HCT116 (cell line): ENCODE measurements at regions not wholly inside any gene's neighbourhood (a gene's known extent, or its start where the extent isn't known, plus 50 kb on each side); places are given as distances from the start of the nearest gene placed in this dataset.

Experiments
- ATAC-seq: fragments of 200-7000 bp; cut with Tn5 transposase; 2 replicates; pipeline ENCODE4 v1.9.1; 2020; ENCODE audit warnings: mild to moderate bottlenecking, moderate library complexity
- BruUV-seq: library from RNA; stranded (reverse); fragments of 400-500 nt; replicated peaks from 2 replicates; lab custom pipeline; 2021; lab: Mats Ljungman, UMichigan
- CTCF ChIA-PET: fragments of 300-600 bp; sonication (Branson Sonifier 250); formaldehyde crosslinking; loops from one replicate; lab custom pipeline; 2021; ENCODE audit warnings: antibody characterized with exemption; lab: Charles Lee
- POLR2A ChIA-PET: fragments of 300-600, 350-600 bp; sonication (Branson Sonifier 250); formaldehyde crosslinking; loops from one replicate; lab custom pipeline; 2021; ENCODE audit warnings: antibody characterized with exemption; lab: Charles Lee
- RAD21 ChIA-PET, 2 experiments: fragments of 300-600 bp; sonication (Branson Sonifier 250); formaldehyde crosslinking; loops; one replicate each; lab custom pipeline; 2023; ENCODE audit warnings: low total read pairs in 2 of 2; ENCODE audit not compliant: uncharacterized antibody in 2 of 2, unreplicated experiment in 2 of 2, low non-redundant PET in 1 of 2; lab: Charles Lee
- DNase-seq: peaks from one replicate; pipeline ENCODE4 v3.0.0-alpha.2; 2010; ENCODE audit warnings: low read depth, low spot score
- H2AFZ ChIP-seq: fragments of 200-600 bp; shearing (Covaris generic), sonication (generic); 2 replicates; pipeline ENCODE4 v1.6.1; 2017; ENCODE audit warnings: low read depth, mixed run types, mixed read lengths, antibody characterized with exemption, low read length; ENCODE audit not compliant: poor library complexity, severe bottlenecking
- H3K27ac ChIP-seq: 2 replicates; pipeline ENCODE4 v1.5.1; 2012; ENCODE audit warnings: low read depth, low read length
- H3K27me3 ChIP-seq: fragments of 200-600 bp; sonication (generic); 2 replicates; pipeline ENCODE4 v1.6.1; 2016; ENCODE audit warnings: mixed run types, low read length, mixed read lengths; ENCODE audit not compliant: insufficient read depth
- H3K36me3 ChIP-seq, 2 experiments: fragments of 200-500 bp in 1 of 2; fragments of 200-600 bp in 1 of 2; sonication (Bioruptor generic) in 1 of 2; sonication (generic) in 1 of 2; 2 replicates each; pipeline versions ENCODE4 v1.5.1 to v1.6.1; 2014 to 2016; ENCODE audit warnings: low read length in 2 of 2, inconsistent platforms in 1 of 2, mixed read lengths in 1 of 2, mixed run types in 1 of 2; ENCODE audit not compliant: insufficient read depth in 2 of 2, control insufficient read depth in 1 of 2
- H3K4me1 ChIP-seq, 2 experiments: fragments of 200-600 bp in 1 of 2; sonication (generic) in 1 of 2; 2 replicates each; pipeline versions ENCODE4 v1.5.1 to v1.6.1; 2012 to 2017; ENCODE audit warnings: low read length in 2 of 2, inconsistent platforms in 1 of 2, mild to moderate bottlenecking in 1 of 2, mixed read lengths in 1 of 2, mixed run types in 1 of 2, moderate library complexity in 1 of 2; ENCODE audit not compliant: insufficient read depth in 2 of 2, control insufficient read depth in 1 of 2
- H3K4me2 ChIP-seq: fragments of 200-600 bp; sonication (generic); 2 replicates; pipeline ENCODE4 v1.6.1; 2017; ENCODE audit warnings: mixed run types, low read length, mixed read lengths
- H3K4me3 ChIP-seq, 2 experiments: fragments of 200-600 bp in 1 of 2; sonication (generic) in 1 of 2; replicated peaks in 1 of 2; 2 replicates each; pipeline ENCODE4 v1.5.1; 2011 to 2016; ENCODE audit warnings: low read length in 2 of 2, control low read depth in 1 of 2, low read depth in 1 of 2, mild to moderate bottlenecking in 1 of 2, mixed read lengths in 1 of 2, mixed run types in 1 of 2
- H3K79me2 ChIP-seq: fragments of 200-600 bp; sonication (generic); 2 replicates; pipeline ENCODE4 v1.6.1; 2017; ENCODE audit warnings: mild to moderate bottlenecking, mixed run types, low read length, moderate library complexity, mixed read lengths; ENCODE audit not compliant: insufficient read depth
- H3K9ac ChIP-seq: fragments of 200-600 bp; sonication (generic); 2 replicates; pipeline ENCODE4 v1.6.1; 2016; ENCODE audit warnings: low read length, mixed read lengths
- H3K9me2 ChIP-seq: fragments of 200-600 bp; sonication (generic), shearing (Covaris generic); 2 replicates; pipeline ENCODE4 v1.6.1; 2017; ENCODE audit warnings: mixed run types, mild to moderate bottlenecking, moderate library complexity; ENCODE audit not compliant: insufficient read depth
- H3K9me3 ChIP-seq, 2 experiments: fragments of 200-500 bp in 1 of 2; fragments of 200-600 bp in 1 of 2; sonication (Bioruptor generic) in 1 of 2; sonication (generic) in 1 of 2; 2 replicates each; pipeline ENCODE4 v1.6.1; 2014 to 2017; ENCODE audit warnings: low read length in 2 of 2, mixed read lengths in 2 of 2, inconsistent platforms in 1 of 2, low read depth in 1 of 2, mild to moderate bottlenecking in 1 of 2, mixed run types in 1 of 2, moderate library complexity in 1 of 2; ENCODE audit not compliant: control insufficient read depth in 1 of 2, insufficient read depth in 1 of 2
- H4K20me1 ChIP-seq: fragments of 200-600 bp; sonication (generic), shearing (Covaris generic); 2 replicates; pipeline ENCODE4 v1.6.1; 2017; ENCODE audit warnings: mixed run types, mild to moderate bottlenecking, moderate library complexity; ENCODE audit not compliant: insufficient read depth
- ATF3 ChIP-seq: IDR thresholded peaks from 2 replicates; pipeline ENCODE4 v1.6.1; 2012
- CTCF ChIP-seq, 3 experiments: fragments of 200-600 bp in 1 of 3; sonication (generic) in 1 of 3; IDR thresholded peaks in 2 of 3; conservative IDR thresholded peaks in 1 of 3; 2 replicates each; pipeline ENCODE4 v1.5.1; 2012 to 2017; ENCODE audit warnings: low read depth in 2 of 3, low read length in 2 of 3, antibody characterized with exemption in 1 of 3, borderline replicate concordance in 1 of 3, control low read depth in 1 of 3, mild to moderate bottlenecking in 1 of 3, mixed read lengths in 1 of 3, mixed run types in 1 of 3, moderate library complexity in 1 of 3; ENCODE audit not compliant: insufficient read depth in 1 of 3
- EZH2phosphoT487 ChIP-seq: fragments of 200-600 bp; IDR thresholded peaks from 2 replicates; pipeline ENCODE4 v1.6.1; 2018; ENCODE audit warnings: antibody characterized with exemption, borderline replicate concordance
- FOSL1 ChIP-seq: IDR thresholded peaks from 2 replicates; pipeline ENCODE4 v1.6.1; 2012; ENCODE audit warnings: low read depth
- POLR2A ChIP-seq: IDR thresholded peaks from 2 replicates; pipeline ENCODE4 v1.7.0; 2011; ENCODE audit warnings: borderline replicate concordance; ENCODE audit not compliant: insufficient read depth, insufficient read length; ENCODE audit errors: extremely low read depth
- SP1 ChIP-seq: IDR thresholded peaks from 2 replicates; pipeline ENCODE4 v1.6.1; 2012; ENCODE audit warnings: low read depth
- SRF ChIP-seq: IDR thresholded peaks from 2 replicates; pipeline ENCODE4 v1.6.1; 2012; ENCODE audit warnings: low read depth
- ZBTB33 ChIP-seq: IDR thresholded peaks from 2 replicates; pipeline ENCODE4 v1.6.1; 2011; ENCODE audit warnings: mild to moderate bottlenecking, low read length, moderate library complexity; ENCODE audit not compliant: insufficient replicate concordance; ENCODE audit errors: extremely low read depth
- ZFX ChIP-seq: fragments of 450-650 bp; IDR thresholded peaks from 2 replicates; pipeline ENCODE4 v1.6.1; 2017
- ZNF274 ChIP-seq: fragments of 200-500 bp; sonication (Bioruptor generic); IDR thresholded peaks from 2 replicates; pipeline ENCODE4 v1.6.1; 2014; ENCODE audit warnings: mild to moderate bottlenecking, low read depth, low read length, inconsistent platforms
- intact Hi-C: fragments of 100-400 bp; cut with micrococcal nuclease; formaldehyde crosslinking; loops from 2 replicates; pipeline ENCODE4 v1.10.0; 2022
- TF ChIP-seq, protein P1 (sequence below): IDR thresholded peaks from 2 replicates; pipeline ENCODE4 v1.6.1; 2012
- TF ChIP-seq, protein P2 (sequence below): IDR thresholded peaks from 2 replicates; pipeline ENCODE4 v1.6.1; 2012; ENCODE audit warnings: low read depth

GRCh38 chr3:963755-964154 is 129.1 kb upstream of the CNTN6 start:
- no peaks in the 10 kb centered on the region for H3K79me2 ChIP-seq
- no peak overlapping the region for H3K4me2 ChIP-seq
- H3K9ac ChIP-seq = no peak overlapping the region
- no peak overlapping the region for H3K27ac ChIP-seq
- RAD21 ChIA-PET = no interaction called here
- H3K27me3 ChIP-seq = no peaks in the 10 kb centered on the region
- CTCF ChIA-PET = no interaction called here
- DNase-seq = no peak
- POLR2A ChIA-PET = no interaction called here
- H3K9me3 ChIP-seq = peaks cover 5 to 16% of the 10 kb centered on the region in 2 experiments; a peak in 3 of 4 replicates
- H4K20me1 ChIP-seq = no peaks in the 10 kb centered on the region
- H2AFZ ChIP-seq = no peak overlapping the region
- H3K4me1 ChIP-seq = no peaks in the 10 kb centered on the region
- ATAC-seq = no peak
- intact Hi-C loops = no loop called here
- no peak for TF ChIP-seq SRF
- no peak for TF ChIP-seq ZNF274
- TF ChIP-seq, protein P1, sequence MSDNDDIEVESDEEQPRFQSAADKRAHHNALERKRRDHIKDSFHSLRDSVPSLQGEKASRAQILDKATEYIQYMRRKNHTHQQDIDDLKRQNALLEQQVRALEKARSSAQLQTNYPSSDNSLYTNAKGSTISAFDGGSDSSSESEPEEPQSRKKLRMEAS = no peak
- TF ChIP-seq ZFX = no peak
- TF ChIP-seq SP1 = no peak
- no peak for TF ChIP-seq CTCF (IDR thresholded peaks at IDR 0.05 in 2 of 3, conservative IDR thresholded peaks at IDR 0.05 in 1 of 3; ENCODE audit: borderline replicate concordance in 1 of 3, insufficient read depth in 1 of 3, low read depth in 2 of 3, low read length in 2 of 3)
- TF ChIP-seq, protein P2, sequence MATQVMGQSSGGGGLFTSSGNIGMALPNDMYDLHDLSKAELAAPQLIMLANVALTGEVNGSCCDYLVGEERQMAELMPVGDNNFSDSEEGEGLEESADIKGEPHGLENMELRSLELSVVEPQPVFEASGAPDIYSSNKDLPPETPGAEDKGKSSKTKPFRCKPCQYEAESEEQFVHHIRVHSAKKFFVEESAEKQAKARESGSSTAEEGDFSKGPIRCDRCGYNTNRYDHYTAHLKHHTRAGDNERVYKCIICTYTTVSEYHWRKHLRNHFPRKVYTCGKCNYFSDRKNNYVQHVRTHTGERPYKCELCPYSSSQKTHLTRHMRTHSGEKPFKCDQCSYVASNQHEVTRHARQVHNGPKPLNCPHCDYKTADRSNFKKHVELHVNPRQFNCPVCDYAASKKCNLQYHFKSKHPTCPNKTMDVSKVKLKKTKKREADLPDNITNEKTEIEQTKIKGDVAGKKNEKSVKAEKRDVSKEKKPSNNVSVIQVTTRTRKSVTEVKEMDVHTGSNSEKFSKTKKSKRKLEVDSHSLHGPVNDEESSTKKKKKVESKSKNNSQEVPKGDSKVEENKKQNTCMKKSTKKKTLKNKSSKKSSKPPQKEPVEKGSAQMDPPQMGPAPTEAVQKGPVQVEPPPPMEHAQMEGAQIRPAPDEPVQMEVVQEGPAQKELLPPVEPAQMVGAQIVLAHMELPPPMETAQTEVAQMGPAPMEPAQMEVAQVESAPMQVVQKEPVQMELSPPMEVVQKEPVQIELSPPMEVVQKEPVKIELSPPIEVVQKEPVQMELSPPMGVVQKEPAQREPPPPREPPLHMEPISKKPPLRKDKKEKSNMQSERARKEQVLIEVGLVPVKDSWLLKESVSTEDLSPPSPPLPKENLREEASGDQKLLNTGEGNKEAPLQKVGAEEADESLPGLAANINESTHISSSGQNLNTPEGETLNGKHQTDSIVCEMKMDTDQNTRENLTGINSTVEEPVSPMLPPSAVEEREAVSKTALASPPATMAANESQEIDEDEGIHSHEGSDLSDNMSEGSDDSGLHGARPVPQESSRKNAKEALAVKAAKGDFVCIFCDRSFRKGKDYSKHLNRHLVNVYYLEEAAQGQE = no peak
- TF ChIP-seq FOSL1 = no peak
- TF ChIP-seq EZH2phosphoT487 = no peak
- TF ChIP-seq ATF3 = no peak
- no peak for TF ChIP-seq POLR2A
- no peak for TF ChIP-seq ZBTB33
- no peaks in the 10 kb centered on the region for H3K36me3 ChIP-seq
- no peak overlapping the region for H3K4me3 ChIP-seq
- BruUV-seq = no TSS peak
- no peaks in the 10 kb centered on the region for H3K9me2 ChIP-seq
